Erythroblast (primary cell): ENCODE measurements at regions not wholly inside any gene's neighbourhood (a gene's known extent, or its start where the extent isn't known, plus 50 kb on each side); places are given as distances from the start of the nearest gene placed in this dataset.
"Not testable (repeated sequence)": the region's sequence is repeated elsewhere in the genome, so short reads cannot be mapped to it uniquely, and the experiment has no call there.

Source experiments
- DNase-seq, 2 experiments: peaks; one replicate each; lab custom pipeline; 2025; lab: John Stamatoyannopoulos, UW
- GATA1 ChIP-seq: IDR thresholded peaks from 2 replicates; pipeline ENCODE4 v1.6.1; 2011; ENCODE audit warnings: low read depth, mild to moderate bottlenecking, control low read depth, low read length, moderate library complexity
- POLR2A ChIP-seq: IDR thresholded peaks from 2 replicates; pipeline ENCODE4 v1.6.1; 2011; ENCODE audit warnings: mild to moderate bottlenecking, low read length

GRCh38 chr7:131674131-131674530 is 117.7 kb upstream of the PODXL start:
- TF ChIP-seq POLR2A (no peak), GATA1 (no peak)
- DNase-seq = no peak

GRCh38 chr7:131673576-131673975 is 117.1 kb upstream of the PODXL start:
- peak; percentile 7 to 64 for DNase-seq
- no peak for TF ChIP-seq GATA1

GRCh38 chr7:131670406-131670805 is 114.0 kb upstream of the PODXL start:
- no peak for DNase-seq
- TF ChIP-seq GATA1 (no peak), POLR2A (no peak)

GRCh38 chr7:131667699-131668098 is 111.3 kb upstream of the PODXL start:
- no peak for TF ChIP-seq POLR2A
- no peak for TF ChIP-seq GATA1

GRCh38 chr7:131665021-131665420 is 108.6 kb upstream of the PODXL start:
- no peak for DNase-seq
- TF ChIP-seq GATA1 = no peak
- no peak for TF ChIP-seq POLR2A

More at GRCh38 chr7:131667699-131668098, 111.3 kb upstream of the PODXL start:
- no peak for DNase-seq

GRCh38 chr7:131664570-131664969 is 108.1 kb upstream of the PODXL start:
- TF ChIP-seq GATA1 (no peak), POLR2A (no peak)
- DNase-seq = no peak

- not testable (repeated sequence) for DNase-seq
These were observed 106.0 kb upstream of the PODXL start for GRCh38 chr7:131662301-131662873.

GRCh38 chr7:131657881-131658280 is 101.5 kb upstream of the PODXL start:
- TF ChIP-seq POLR2A (no peak), GATA1 (no peak)
- no peak for DNase-seq

- TF ChIP-seq POLR2A (no peak), GATA1 (no peak)
- no peak for DNase-seq
These were observed 100.7 kb upstream of the PODXL start for GRCh38 chr7:131656980-131657723.

GRCh38 chr7:131655866-131656265 is 99.4 kb upstream of the PODXL start:
- TF ChIP-seq POLR2A (no peak), GATA1 (no peak)
- DNase-seq = no peak

- DNase-seq = no peak
- TF ChIP-seq GATA1 = no peak
- TF ChIP-seq POLR2A = no peak
These were observed 99.0 kb upstream of the PODXL start for GRCh38 chr7:131655447-131655846.

- peak; percentile 79 to 82 for DNase-seq
- TF ChIP-seq POLR2A (no peak), GATA1 (no peak)
These were observed 98.4 kb upstream of the PODXL start for GRCh38 chr7:131654668-131655326.

- TF ChIP-seq POLR2A (no peak), GATA1 (no peak)
- DNase-seq = peak in 1 of 2 experiments; percentile 23
These were observed 97.8 kb upstream of the PODXL start for GRCh38 chr7:131654249-131654558.

GRCh38 chr7:131653418-131654248 is 97.2 kb upstream of the PODXL start:
- DNase-seq = no peak
- no peak for TF ChIP-seq GATA1
- no peak for TF ChIP-seq POLR2A
